ENCODE measurements at regions not wholly inside any gene's neighbourhood (a gene's known extent, or its start where the extent isn't known, plus 50 kb on each side); places are given as distances from the start of the nearest gene placed in this dataset.
A peak's percentile ranks its signal among the peaks of the same experiment; 100 is the strongest.

DNA sequence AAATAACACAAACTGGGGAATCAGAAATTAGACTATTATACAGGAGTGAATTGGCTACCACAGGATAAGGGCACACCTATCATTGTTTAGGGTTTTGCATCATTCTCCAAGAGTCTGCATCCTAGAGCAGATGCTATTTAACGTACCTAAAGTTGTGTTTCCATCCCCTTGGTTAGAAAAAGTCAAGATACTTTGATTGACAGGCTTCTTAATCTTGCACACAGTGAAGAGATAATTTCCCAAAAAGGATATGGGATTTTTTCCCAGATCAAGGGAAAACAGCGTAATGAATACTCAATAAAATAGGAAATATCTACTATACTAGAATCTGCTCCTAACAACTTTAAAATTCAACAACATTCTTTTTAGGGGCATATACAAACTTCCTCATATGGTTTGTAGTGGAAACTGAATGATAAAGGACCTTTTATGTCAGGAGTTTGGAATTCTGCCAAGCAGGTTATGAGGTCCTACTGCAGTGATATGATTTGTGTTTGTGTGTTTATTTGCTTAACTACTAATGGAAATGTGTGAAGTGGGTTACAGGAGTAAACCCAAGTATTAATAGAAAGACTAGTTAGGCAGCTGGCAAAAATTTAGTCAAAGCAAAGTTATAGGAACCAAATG is 124.1 kb upstream of the MME start:
- Histone ChIP-seq H3K9me3 (ENCODE audit: control insufficient read depth, insufficient read depth, low read length) (no peaks in the 10 kb centered on the region), H3K27me3 (ENCODE audit: control insufficient read depth, insufficient read depth, low read length) (no peaks in the 10 kb centered on the region), H3K27ac (ENCODE audit: low read depth, low read length) (no peak overlapping the region), H3K4me3 (ENCODE audit: low read depth, low read length) (no peak overlapping the region)
- TF ChIP-seq, protein P1, sequence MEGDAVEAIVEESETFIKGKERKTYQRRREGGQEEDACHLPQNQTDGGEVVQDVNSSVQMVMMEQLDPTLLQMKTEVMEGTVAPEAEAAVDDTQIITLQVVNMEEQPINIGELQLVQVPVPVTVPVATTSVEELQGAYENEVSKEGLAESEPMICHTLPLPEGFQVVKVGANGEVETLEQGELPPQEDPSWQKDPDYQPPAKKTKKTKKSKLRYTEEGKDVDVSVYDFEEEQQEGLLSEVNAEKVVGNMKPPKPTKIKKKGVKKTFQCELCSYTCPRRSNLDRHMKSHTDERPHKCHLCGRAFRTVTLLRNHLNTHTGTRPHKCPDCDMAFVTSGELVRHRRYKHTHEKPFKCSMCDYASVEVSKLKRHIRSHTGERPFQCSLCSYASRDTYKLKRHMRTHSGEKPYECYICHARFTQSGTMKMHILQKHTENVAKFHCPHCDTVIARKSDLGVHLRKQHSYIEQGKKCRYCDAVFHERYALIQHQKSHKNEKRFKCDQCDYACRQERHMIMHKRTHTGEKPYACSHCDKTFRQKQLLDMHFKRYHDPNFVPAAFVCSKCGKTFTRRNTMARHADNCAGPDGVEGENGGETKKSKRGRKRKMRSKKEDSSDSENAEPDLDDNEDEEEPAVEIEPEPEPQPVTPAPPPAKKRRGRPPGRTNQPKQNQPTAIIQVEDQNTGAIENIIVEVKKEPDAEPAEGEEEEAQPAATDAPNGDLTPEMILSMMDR (IDR thresholded peaks at IDR 0.05; ENCODE audit: low read depth, low read length): no peak
- DNase-seq (ENCODE audit: low read depth, low spot score): no peak
- ChIA-PET CTCF (interaction anchor here (1.3 to 5.2 kb wide), 3 partner anchors 11 to 366 kb away, joined by 5 to 43 read pairs (median 9); no protein-coding TSS in a partner anchor), POLR2A (no interaction called here)

DNA sequence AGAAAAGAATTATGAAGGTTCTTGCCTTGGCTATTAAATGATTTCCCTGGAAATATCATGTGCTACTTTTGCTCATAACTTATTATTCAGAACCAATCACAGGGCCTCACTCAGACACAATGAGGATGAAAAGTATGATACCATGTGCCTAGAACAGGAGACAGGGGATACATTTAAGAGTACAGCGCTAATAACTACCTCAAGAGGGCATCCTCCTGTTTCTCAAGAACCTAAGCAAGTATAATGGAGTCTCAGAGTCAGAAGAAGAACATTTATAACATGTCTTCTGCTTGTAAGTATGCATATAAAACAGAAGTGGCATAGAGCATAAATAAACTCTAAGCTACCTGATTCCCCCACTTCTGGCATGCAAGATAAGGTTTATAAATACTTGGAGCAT is 125.4 kb upstream of the MME start:
- TF ChIP-seq, protein P1 (IDR thresholded peaks at IDR 0.05; ENCODE audit: low read depth, low read length): peak; percentile 60
- no peak overlapping the region for H3K27ac ChIP-seq (ENCODE audit: low read depth, low read length)
- H3K4me3 ChIP-seq (ENCODE audit: low read depth, low read length): no peak overlapping the region
- peak; percentile 13 for DNase-seq (ENCODE audit: low read depth, low spot score)
- no peaks in the 10 kb centered on the region for H3K27me3 ChIP-seq (ENCODE audit: control insufficient read depth, insufficient read depth, low read length)
- no peaks in the 10 kb centered on the region for H3K9me3 ChIP-seq (ENCODE audit: control insufficient read depth, insufficient read depth, low read length)
- ChIA-PET CTCF (interaction anchor here (0.6 to 5.2 kb wide), 21 partner anchors 9 to 381 kb away, joined by 3 to 43 read pairs (median 4); no protein-coding TSS in a partner anchor), POLR2A (interaction anchor here (0.7 kb wide), 1 partner anchor 93 kb away, joined by 8 read pairs; no protein-coding TSS in a partner anchor)

DNA sequence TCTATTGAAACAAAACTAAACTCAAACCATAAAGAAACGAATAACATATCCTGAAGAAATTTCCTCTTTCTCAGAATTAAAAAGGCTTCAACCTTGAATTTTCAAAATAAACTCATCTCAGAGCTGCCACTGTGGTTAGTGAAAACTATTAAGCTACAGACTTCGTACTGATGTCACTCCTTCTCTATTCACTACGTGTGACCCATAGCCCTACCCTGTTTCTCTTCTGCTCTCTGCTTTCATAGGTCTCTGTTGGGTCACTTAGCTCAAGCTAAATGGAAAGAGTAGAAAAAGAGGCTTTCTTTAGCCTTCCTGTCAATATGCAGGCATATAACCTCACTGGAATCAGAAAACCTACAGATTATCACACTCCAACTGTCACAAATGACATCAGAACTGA is 126.6 kb upstream of the MME start:
- CTCF ChIA-PET: interaction anchor here (2.0 to 5.2 kb wide), 4 partner anchors 8 to 369 kb away, joined by 6 to 43 read pairs (median 8); no protein-coding TSS in a partner anchor
- DNase-seq (ENCODE audit: low read depth, low spot score): no peak
- Histone ChIP-seq H3K27me3 (ENCODE audit: control insufficient read depth, insufficient read depth, low read length) (no peaks in the 10 kb centered on the region), H3K9me3 (ENCODE audit: control insufficient read depth, insufficient read depth, low read length) (no peaks in the 10 kb centered on the region), H3K27ac (ENCODE audit: low read depth, low read length) (no peak overlapping the region), H3K4me3 (ENCODE audit: low read depth, low read length) (no peak overlapping the region)
- TF ChIP-seq, protein P1 (IDR thresholded peaks at IDR 0.05; ENCODE audit: low read depth, low read length): no peak
- POLR2A ChIA-PET: no interaction called here

DNA sequence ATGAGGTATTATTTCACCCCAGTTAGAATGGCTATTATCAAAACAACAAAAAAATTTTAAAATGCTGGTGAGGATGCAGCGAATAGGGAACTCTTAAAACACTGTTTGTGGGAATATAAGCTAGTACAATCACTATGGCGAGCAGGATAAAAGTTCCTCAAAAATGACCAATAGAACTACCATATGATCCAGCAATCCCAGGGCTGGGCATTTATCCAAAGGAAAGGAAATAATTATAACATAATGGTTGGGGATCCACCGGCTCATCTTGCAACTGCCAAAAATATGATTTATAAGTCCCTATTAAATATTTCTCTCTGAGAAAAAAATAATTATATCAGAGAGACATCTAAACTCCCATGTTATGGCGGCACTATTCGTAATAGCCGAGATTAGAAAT is 127.6 kb upstream of the MME start:
- Histone ChIP-seq H3K4me3 (ENCODE audit: low read depth, low read length) (no peak overlapping the region), H3K9me3 (ENCODE audit: control insufficient read depth, insufficient read depth, low read length) (no peaks in the 10 kb centered on the region), H3K27me3 (ENCODE audit: control insufficient read depth, insufficient read depth, low read length) (no peaks in the 10 kb centered on the region), H3K27ac (ENCODE audit: low read depth, low read length) (no peak overlapping the region)
- POLR2A ChIA-PET: no interaction called here
- CTCF ChIA-PET: interaction anchor here (0.7 to 5.2 kb wide), 2 partner anchors 362 to 370 kb away, joined by 5 to 43 read pairs; no protein-coding TSS in a partner anchor
- DNase-seq (ENCODE audit: low read depth, low spot score): no peak
- TF ChIP-seq, protein P1 (IDR thresholded peaks at IDR 0.05; ENCODE audit: low read depth, low read length): no peak

DNA sequence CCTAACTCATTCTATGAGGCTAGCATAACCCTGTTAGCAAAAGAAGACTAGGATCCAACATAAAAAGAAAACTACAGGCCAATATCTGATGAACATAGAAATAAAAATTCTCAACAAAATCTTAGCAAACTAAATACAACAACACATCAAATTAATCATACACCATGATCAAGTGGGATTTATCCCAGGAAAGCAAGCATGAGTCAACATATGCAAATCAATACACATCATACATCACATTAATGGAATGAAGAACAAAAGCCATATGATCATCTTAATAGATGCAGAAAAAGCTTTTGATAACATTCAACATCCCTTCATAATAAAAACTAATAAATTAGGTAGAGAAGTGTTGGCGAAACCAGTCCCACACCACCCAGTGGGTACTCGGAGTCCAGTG is 136.1 kb upstream of the MME start:
- no peak for DNase-seq (ENCODE audit: low read depth, low spot score)
- H3K27ac ChIP-seq (ENCODE audit: low read depth, low read length): no peak overlapping the region
- no peaks in the 10 kb centered on the region for H3K27me3 ChIP-seq (ENCODE audit: control insufficient read depth, insufficient read depth, low read length)
- H3K9me3 ChIP-seq (ENCODE audit: control insufficient read depth, insufficient read depth, low read length): peaks cover 5% of the 10 kb centered on the region; the same call in 1 of the 2 replicates
- POLR2A ChIA-PET: no interaction called here
- TF ChIP-seq, protein P1 (IDR thresholded peaks at IDR 0.05; ENCODE audit: low read depth, low read length): no peak
- H3K4me3 ChIP-seq (ENCODE audit: low read depth, low read length): no peak overlapping the region
- CTCF ChIA-PET: interaction anchor here (1.3 kb wide), 1 partner anchor 135 kb away, joined by 3 read pairs; no protein-coding TSS in a partner anchor
